ENCODE measurements at regions not wholly inside any gene's neighbourhood (a gene's known extent, or its start where the extent isn't known, plus 50 kb on each side); places are given as distances from the start of the nearest gene placed in this dataset.

DNA sequence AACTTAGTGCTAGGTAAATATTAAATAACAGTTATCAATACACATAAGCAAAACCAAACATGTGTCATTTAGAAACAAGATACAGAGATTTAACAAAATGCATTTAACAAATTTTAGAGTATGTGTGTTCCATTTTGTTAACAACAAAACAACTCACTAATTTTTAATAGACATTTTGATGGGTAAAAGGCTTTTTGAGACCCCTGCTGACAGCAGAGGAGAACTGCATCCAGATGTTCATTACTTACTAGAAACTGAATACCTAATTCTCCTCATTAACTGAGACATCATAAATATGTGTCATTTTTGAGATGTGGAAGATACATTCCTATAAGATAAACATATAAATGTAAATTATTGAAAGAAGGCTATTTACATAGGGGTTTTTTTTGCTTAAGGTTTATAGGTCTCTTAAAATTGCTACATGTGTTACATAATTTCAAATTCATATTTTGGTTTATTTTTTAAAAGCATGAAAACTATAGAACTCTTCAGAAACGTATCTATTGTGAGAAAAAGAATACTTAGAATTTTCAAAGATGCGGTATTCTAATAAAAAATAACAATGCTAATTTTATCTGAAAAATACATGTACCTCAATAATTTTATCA, 1009.8 kb downstream of the TUSC7 start:
- peak; percentile 34 for DNase-seq (ENCODE audit: low spot score)

- DNase-seq (ENCODE audit: low spot score), result no peak
Observed at GRCh38 chr3:117721866-117722265, 1012.3 kb downstream of the TUSC7 start.

DNA sequence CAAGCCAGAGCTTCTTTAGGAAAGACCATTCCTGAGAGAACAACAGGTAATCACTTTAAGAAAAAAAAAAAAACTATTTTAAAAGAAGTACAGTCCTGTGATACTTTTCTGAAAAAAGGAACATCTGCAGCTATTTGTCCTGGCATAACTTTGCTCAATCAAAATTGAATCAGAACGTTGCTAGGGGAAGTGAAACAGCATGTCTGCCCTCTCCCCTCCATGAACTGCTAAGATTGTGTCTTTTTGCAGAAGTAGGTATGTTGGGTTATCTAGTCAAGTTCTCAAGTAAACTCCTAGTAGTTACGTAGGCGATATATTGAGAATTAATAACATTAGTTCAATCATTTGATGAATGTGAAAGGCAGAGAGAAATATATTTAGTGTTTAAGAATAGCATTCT, 1013.3 kb downstream of the TUSC7 start:
- DNase-seq (ENCODE audit: low spot score), result no peak

- no peak for DNase-seq (ENCODE audit: low spot score)
Observed at GRCh38 chr3:117723825-117724224, 1014.2 kb downstream of the TUSC7 start.

GRCh38 chr3:117725314-117725713, 1015.7 kb downstream of the TUSC7 start:
- DNase-seq (ENCODE audit: low spot score), result no peak

DNA sequence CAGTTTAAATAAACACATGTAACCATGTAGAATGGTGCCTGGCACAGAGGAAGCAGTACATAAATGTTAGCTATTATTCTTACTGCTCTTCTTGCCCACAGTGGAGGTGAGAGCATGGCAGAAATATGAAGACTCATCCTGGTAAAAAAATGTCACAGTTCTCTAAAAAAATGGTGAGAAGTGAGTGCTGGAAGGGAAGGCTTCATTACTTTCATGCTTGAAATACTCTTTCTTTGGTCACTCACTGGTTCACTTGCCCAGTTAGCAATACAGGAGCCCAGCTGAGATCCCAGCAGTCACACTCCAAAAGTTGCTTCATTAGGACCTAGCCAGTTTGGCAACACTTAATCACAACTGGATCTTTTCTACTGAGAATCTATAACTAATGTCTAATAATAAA, 1017.2 kb downstream of the TUSC7 start:
- peak; percentile 28 for DNase-seq (ENCODE audit: low spot score)

- no peak for DNase-seq (ENCODE audit: low spot score)
Observed at GRCh38 chr3:117728226-117728625, 1018.6 kb downstream of the TUSC7 start.

GRCh38 chr3:117734496-117734895, 1024.9 kb downstream of the TUSC7 start:
- peak; percentile 25 for DNase-seq (ENCODE audit: low spot score)

GRCh38 chr3:117735481-117736101, 1026.0 kb downstream of the TUSC7 start:
- peak; percentile 42 for DNase-seq (ENCODE audit: low spot score)

- no peak for DNase-seq (ENCODE audit: low spot score)
Observed at GRCh38 chr3:117736846-117737245, 1027.3 kb downstream of the TUSC7 start.

GRCh38 chr3:117743993-117744392, 1034.4 kb downstream of the TUSC7 start:
- no peak for DNase-seq (ENCODE audit: low spot score)

GRCh38 chr3:117744935-117745334, 1035.4 kb downstream of the TUSC7 start:
- DNase-seq (ENCODE audit: low spot score), result no peak

DNA sequence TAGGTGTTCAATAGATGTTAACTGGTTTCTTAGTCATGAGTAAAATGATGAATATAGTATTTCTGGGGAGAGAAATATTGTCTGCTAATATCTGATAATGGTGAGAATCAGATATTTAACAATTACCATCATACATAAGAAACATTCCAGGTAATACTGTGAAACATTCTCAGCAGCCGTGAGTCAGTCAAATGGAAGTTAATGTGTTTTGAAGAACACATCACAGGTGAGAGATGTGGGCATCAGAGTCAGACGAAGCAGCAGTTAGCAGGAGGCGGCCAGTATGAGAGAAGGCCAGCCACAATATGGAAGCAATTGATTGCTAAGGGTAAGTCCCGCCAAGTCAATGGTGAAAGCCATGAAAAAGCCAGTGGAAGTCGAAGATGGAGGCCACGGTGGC, 1035.9 kb downstream of the TUSC7 start:
- no peak for DNase-seq (ENCODE audit: low spot score)

GRCh38 chr3:117746066-117746465, 1036.5 kb downstream of the TUSC7 start:
- no peak for DNase-seq (ENCODE audit: low spot score)

DNA sequence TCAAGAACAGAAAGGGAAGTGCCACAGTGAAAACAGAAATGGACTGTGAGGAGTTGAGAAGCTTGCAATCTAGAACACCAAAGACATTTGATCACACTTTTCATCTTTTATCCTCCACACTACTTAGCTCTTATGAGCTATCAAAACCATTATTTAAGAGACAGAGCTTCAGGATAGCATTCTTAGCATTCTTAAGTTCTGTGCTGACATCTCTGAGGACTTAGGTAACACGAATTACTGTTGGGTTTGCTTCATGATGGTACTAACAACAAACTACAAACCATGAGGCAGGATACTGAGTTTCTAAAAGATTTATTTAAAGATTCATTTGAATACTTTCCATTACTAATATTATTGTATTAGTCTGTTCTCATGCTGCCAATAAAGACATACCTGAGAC, 1038.6 kb downstream of the TUSC7 start:
- no peak for DNase-seq (ENCODE audit: low spot score)

GRCh38 chr3:117750674-117751269, 1041.2 kb downstream of the TUSC7 start:
- no peak for DNase-seq (ENCODE audit: low spot score)

DNA sequence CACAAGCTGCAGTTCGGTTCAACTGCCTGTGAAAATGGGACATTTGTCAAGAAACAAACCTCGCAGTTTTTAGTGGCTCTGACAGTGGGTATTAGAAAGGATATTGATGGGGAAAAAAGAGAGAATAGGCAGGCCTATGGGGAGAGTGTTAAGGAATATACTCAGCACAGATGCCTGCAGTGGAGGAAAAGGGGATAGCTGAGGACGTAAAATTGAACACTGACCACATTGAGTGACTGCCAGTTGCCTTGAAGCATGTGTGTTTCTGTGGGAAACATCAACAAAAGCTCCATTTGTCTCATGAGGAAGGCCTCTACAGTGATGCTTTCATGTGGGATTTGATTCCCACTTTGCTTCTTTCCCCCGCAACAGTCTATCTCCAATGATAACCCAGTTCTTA, 1042.1 kb downstream of the TUSC7 start:
- no peak for DNase-seq (ENCODE audit: low spot score)

DNA sequence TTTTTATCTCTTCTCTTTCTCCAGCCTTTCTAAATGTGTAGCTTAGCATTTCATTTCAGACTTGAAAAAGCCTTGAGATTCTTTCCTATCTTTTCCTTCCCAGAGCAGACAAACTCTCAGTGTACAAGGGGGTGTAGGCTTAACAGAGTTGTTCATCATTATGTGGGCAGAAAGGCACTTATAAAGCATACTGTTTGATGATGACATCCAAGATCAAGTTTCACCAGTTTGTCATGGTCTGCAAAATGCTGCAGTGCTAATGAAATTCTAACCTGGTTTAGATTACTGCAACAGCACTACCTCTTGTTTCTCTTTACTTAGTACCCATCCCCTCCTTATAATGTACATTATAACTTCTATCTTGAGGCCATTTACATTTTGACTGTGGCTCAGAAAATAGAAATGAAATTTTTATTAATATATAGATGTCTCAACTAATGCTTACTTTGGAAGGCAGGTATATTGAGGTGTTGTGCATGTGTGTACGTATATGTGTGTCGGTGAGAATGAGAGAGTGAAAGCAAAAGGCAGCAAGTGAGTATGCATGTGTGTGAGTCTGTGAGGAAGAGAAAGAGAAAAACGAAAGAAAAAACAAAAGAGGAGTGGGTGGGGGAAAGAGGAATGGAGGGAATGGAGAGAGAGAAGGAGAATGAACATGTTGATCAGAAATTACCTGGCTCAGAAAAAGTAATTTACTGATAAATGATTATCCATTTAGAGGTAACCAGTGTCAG, 1043.6 kb downstream of the TUSC7 start:
- peak; percentile 40 for DNase-seq (ENCODE audit: low spot score)

DNA sequence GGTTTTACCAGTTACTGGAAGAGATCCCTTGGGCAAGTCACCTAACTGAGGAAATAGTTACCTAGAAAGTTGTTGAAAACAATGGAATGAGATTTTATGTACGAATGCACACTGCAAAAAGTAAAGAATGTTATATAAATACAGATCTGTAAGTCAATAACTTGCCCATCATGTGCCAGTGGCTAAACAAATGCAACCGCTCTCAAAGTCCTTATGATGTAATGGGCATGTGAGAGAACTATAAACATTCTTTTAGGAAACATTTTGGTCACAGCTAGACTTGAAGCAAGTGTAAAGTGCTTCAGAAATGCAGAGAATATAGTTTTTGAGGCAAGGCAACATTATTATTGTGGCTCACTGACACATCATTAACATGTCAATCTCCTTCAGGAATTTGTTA, 1044.5 kb downstream of the TUSC7 start:
- DNase-seq (ENCODE audit: low spot score), result no peak

- no peak for DNase-seq (ENCODE audit: low spot score)
Observed at GRCh38 chr3:117754841-117755240, 1045.3 kb downstream of the TUSC7 start.

- DNase-seq (ENCODE audit: low spot score), result no peak
Observed at GRCh38 chr3:117756563-117756962, 1047.0 kb downstream of the TUSC7 start.

DNA sequence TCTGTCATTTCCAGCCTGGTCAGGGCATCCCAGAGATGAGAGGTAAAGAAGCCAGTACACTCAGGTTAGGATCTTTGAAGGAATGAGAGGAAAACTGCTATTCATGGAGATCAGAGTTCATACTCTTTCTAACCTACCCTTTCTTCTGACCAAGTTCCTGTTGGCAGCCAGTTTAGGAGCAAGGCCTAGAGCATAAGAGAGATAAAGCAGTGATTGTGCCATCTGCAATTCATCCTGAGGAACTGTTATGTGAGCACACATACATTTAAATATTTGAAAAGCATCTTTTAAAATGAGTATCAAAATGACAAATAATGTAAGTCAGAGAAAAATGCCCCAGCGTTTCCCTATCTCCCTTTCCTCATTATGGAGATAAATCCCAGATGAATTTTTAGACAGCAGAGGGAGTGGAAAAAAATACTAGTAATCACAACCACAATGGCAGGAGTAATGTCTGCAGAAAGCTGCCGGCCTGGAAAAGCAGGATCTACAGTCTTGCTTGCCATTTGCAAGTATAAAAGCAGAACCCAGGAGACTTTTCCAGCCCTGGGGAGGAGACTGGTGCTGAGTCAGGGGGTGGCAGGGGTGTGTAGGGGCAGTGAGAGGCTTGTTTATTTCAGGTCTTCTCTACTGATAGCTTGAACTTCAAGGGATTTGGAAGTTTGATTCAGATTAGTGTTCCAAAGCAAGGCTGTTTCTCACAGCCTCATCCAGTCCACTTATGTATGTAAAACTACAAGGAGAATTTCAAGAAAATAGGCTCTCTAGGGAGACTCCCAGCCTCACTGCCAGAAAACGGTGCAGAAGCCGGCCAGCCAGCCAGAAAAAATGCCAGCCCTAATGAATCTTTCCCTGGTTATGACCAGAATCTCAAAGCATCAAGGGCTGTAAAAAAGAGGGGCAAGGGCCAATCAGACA, 1052.4 kb downstream of the TUSC7 start:
- peak; percentile 17 for DNase-seq (ENCODE audit: low spot score)

Measured in AG20443 (cell line).